ENCODE measurements at regions not wholly inside any gene's neighbourhood (a gene's known extent, or its start where the extent isn't known, plus 50 kb on each side); places are given as distances from the start of the nearest gene placed in this dataset.

DNA sequence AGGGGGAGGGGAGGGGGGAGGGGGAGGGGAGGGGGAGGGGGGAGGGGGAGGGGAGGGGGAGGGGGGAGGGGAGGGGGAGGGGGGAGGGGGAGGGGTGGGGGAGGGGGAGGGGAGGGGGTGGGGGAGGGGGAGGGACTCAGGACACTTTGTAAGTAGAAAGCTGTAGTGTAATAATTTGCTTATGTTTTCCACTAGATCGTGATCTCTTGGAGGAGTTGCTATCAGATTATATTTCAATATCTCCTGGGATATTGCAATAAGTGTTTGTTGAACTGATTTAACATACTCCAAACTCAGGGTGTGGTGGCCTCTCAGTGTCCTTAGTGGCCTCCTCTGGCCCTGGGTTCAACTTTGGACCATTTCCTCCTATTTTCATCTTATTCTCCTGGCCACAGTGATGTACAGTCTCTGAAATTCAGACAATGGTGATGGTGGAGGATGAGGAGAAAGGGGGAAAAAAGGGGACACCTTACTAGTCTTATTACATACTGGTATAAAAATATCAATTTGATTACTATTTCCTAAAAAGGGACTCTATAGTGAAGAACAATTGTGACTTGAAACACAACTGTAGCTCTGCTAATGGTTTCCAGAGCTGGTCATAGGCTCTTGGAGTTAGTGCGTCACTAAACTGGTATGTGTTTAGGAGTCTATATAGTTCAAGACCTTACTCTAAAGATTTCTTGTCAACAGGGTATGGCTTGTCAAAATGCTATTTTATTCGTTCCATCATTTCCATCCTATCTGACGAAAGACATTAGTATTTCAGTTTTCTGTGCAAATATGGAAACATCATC lies 89.6 kb downstream of the DDX1 start:
- TF ChIP-seq, protein P1, sequence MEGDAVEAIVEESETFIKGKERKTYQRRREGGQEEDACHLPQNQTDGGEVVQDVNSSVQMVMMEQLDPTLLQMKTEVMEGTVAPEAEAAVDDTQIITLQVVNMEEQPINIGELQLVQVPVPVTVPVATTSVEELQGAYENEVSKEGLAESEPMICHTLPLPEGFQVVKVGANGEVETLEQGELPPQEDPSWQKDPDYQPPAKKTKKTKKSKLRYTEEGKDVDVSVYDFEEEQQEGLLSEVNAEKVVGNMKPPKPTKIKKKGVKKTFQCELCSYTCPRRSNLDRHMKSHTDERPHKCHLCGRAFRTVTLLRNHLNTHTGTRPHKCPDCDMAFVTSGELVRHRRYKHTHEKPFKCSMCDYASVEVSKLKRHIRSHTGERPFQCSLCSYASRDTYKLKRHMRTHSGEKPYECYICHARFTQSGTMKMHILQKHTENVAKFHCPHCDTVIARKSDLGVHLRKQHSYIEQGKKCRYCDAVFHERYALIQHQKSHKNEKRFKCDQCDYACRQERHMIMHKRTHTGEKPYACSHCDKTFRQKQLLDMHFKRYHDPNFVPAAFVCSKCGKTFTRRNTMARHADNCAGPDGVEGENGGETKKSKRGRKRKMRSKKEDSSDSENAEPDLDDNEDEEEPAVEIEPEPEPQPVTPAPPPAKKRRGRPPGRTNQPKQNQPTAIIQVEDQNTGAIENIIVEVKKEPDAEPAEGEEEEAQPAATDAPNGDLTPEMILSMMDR (conservative IDR thresholded peaks at IDR 0.05; ENCODE audit: control insufficient read depth, insufficient read depth, low read depth, low read length) = no peak
- no peak for DNase-seq (ENCODE audit: low read depth)
- no peak overlapping the region for H3K4me3 ChIP-seq (ENCODE audit: control insufficient read depth, low read depth, low read length)

DNA sequence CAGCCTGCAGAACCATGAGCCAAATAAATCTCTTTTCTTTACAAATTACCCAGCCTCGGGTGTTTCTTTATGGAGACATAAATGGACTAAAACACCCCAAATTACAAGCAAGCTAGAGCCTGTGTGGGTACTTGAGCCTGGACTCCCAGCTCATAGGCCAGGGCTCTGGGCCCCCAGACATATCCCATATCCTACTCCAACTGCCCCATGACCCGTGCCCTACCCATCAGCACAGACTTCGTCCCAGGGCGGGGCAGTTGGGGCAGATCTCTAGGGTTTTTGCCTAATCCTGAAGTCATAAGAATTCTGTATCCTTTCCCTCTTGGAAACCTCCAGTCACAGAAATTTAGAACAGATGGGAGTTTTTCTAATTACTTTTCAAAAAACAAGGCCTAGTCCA lies 90.7 kb downstream of the DDX1 start:
- no peak for DNase-seq (ENCODE audit: low read depth)
- no peak overlapping the region for H3K4me3 ChIP-seq (ENCODE audit: control insufficient read depth, low read depth, low read length)
- TF ChIP-seq, protein P1 (conservative IDR thresholded peaks at IDR 0.05; ENCODE audit: control insufficient read depth, insufficient read depth, low read depth, low read length) = no peak

DNA sequence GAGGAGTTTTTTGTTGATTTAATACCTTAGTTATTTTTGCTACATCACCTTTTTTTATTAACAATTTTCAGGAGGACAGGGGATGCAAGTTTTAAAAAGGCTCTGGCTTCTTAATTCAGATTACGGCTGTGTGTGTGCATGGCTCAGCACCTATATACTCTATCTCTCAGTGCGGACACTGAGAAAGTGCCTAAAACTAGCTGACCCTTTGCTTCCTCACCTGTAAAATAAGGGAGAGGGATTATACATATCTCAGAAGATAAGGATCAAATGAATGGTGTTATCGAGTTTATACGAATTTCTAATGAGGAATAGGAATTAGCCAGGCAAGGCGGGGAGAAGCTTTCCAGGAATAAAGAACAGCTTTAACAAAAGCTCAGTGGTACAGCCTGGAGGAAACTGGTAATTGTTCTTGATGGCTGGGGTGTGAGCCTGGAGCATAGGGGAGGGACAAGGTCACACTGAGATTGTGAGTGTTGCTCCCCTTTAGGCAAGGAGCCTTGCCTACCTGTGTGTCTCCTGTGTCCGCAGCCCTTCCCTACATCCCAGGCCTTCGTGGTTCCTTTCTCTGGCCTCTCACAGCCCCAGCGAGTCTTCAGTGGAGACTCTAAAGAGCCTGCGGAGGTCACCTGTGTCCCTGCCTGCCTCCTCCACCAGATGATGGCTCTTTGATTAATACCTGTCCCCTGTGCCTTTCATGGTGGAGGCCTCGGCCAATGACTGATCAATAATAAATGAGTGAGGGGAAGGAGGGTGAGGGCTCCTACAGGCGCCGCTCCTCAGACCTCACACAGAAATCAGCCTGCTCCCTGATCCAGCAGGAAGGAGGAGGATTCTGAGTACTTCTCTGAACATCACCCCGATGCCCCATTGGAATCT lies 92.7 kb downstream of the DDX1 start:
- no peak for DNase-seq (ENCODE audit: low read depth)
- TF ChIP-seq, protein P1 (conservative IDR thresholded peaks at IDR 0.05; ENCODE audit: control insufficient read depth, insufficient read depth, low read depth, low read length) = no peak
- no peak overlapping the region for H3K4me3 ChIP-seq (ENCODE audit: control insufficient read depth, low read depth, low read length)

DNA sequence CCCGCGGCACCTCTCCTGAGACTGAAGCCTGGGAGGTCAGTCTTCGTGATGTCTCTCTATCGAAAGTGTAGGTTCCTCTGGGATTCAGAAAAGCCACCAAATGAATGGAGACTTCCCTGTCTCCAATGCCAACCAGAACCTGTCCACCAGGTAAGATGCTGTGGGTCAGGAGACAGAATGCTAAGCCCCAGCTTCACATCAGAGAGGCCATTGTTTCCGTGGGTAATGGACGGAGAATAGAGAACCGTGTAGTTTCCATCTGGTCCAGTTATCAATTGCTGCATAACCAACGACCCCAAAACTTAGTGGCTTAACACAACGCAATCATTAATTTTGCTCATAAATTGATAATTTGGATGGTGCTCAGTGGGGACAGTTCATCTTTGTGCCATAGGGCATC lies 93.5 kb downstream of the DDX1 start:
- TF ChIP-seq, protein P1 (conservative IDR thresholded peaks at IDR 0.05; ENCODE audit: control insufficient read depth, insufficient read depth, low read depth, low read length) = no peak
- DNase-seq (ENCODE audit: low read depth) = no peak
- H3K4me3 ChIP-seq (ENCODE audit: control insufficient read depth, low read depth, low read length) = no peak overlapping the region

DNA sequence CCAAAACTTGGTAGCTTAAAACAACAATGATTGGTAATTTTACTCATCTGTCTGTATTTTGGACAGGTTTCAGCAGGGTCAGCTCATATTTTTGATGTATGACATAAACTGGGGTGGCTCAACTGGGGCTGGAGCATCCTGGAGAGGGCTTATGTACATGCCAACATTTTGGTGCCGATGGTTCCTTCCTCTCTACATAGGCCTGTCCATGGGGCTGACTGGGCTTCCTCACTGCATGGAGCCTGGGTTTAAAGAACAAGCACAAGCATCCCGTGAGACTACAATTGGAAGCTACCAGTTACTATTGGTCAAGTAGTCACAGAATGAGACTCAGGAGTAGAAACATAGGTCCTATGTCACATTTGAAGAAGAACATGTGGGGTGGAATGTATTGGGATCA lies 95.0 kb downstream of the DDX1 start:
- no peak overlapping the region for H3K4me3 ChIP-seq (ENCODE audit: control insufficient read depth, low read depth, low read length)
- DNase-seq (ENCODE audit: low read depth) = no peak
- TF ChIP-seq, protein P1 (conservative IDR thresholded peaks at IDR 0.05; ENCODE audit: control insufficient read depth, insufficient read depth, low read depth, low read length) = no peak

DNA sequence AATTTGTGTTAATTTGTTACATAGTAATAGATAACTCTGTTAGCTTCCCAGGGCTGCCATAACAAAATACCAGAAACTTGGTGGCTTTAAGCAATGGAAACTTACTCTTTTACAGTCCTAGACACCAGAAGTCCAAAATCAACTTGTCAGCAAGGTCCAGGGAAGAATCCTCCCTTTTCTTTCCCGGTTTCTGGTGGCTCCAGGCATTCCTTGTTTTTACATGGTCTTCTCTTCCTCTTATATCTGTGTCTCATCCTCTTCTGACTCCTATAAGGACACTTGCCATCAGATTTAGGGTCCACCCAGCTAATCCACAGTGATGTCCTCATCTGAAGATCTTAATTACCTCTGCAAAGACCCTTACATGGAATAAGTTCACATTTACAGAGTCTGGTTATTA lies 95.6 kb downstream of the DDX1 start:
- DNase-seq (ENCODE audit: low read depth) = no peak
- no peak overlapping the region for H3K4me3 ChIP-seq (ENCODE audit: control insufficient read depth, low read depth, low read length)
- TF ChIP-seq, protein P1 (conservative IDR thresholded peaks at IDR 0.05; ENCODE audit: control insufficient read depth, insufficient read depth, low read depth, low read length) = no peak
